Osteoblast (primary cell): ENCODE measurements at regions not wholly inside any gene's neighbourhood (a gene's known extent, or its start where the extent isn't known, plus 50 kb on each side); places are given as distances from the start of the nearest gene placed in this dataset.

Experiments used
- DNase-seq: peaks from one replicate; pipeline ENCODE4 v3.0.0; 2011; ENCODE audit warnings: low spot score, mixed read lengths; ENCODE audit not compliant: insufficient read length; ENCODE audit errors: missing footprints
- H2AFZ ChIP-seq: 2 replicates; pipeline ENCODE4 v1.6.0; 2011; ENCODE audit warnings: mild to moderate bottlenecking, low read length
- H3K27ac ChIP-seq: 2 replicates; pipeline ENCODE4 v1.5.1; 2011; ENCODE audit warnings: mild to moderate bottlenecking, low read depth, low read length, moderate library complexity
- H3K27me3 ChIP-seq: 2 replicates; pipeline ENCODE4 v1.6.0; 2012; ENCODE audit warnings: mild to moderate bottlenecking, control low read depth, inconsistent platforms, low read length, moderate library complexity; ENCODE audit not compliant: insufficient read depth
- H3K36me3 ChIP-seq: 2 replicates; pipeline ENCODE4 v1.5.1; 2011; ENCODE audit warnings: mild to moderate bottlenecking, low read length, control low read depth, moderate library complexity; ENCODE audit not compliant: insufficient read depth
- H3K4me1 ChIP-seq: 2 replicates; pipeline ENCODE4 v1.5.1; 2011; ENCODE audit warnings: mild to moderate bottlenecking, low read length, control low read depth, moderate library complexity; ENCODE audit not compliant: insufficient read depth
- H3K4me2 ChIP-seq: 2 replicates; pipeline ENCODE4 v1.6.0; 2011; ENCODE audit warnings: mild to moderate bottlenecking, low read length; ENCODE audit not compliant: insufficient read depth
- H3K4me3 ChIP-seq: fragments of 200-600 bp; sonication (generic); 3 replicates; pipeline ENCODE4 v1.5.1; 2012; ENCODE audit warnings: mild to moderate bottlenecking, low read length, inconsistent platforms; ENCODE audit not compliant: insufficient read depth
- H3K79me2 ChIP-seq: 2 replicates; pipeline ENCODE4 v1.6.0; 2012; ENCODE audit warnings: mild to moderate bottlenecking, low read length, control low read depth, inconsistent platforms; ENCODE audit not compliant: insufficient read depth
- H3K9me3 ChIP-seq: 2 replicates; pipeline ENCODE4 v1.5.1; 2011; ENCODE audit warnings: low read depth, low read length, control low read depth
- H4K20me1 ChIP-seq: 2 replicates; pipeline ENCODE4 v1.6.0; 2012; ENCODE audit warnings: mild to moderate bottlenecking, low read length, control low read depth; ENCODE audit not compliant: insufficient read depth
- TF ChIP-seq, protein P1 (sequence below): IDR thresholded peaks from 2 replicates; pipeline ENCODE4 v1.5.1; 2011; ENCODE audit warnings: mild to moderate bottlenecking, low read depth, low read length, moderate library complexity; ENCODE audit errors: extremely low read depth

DNA sequence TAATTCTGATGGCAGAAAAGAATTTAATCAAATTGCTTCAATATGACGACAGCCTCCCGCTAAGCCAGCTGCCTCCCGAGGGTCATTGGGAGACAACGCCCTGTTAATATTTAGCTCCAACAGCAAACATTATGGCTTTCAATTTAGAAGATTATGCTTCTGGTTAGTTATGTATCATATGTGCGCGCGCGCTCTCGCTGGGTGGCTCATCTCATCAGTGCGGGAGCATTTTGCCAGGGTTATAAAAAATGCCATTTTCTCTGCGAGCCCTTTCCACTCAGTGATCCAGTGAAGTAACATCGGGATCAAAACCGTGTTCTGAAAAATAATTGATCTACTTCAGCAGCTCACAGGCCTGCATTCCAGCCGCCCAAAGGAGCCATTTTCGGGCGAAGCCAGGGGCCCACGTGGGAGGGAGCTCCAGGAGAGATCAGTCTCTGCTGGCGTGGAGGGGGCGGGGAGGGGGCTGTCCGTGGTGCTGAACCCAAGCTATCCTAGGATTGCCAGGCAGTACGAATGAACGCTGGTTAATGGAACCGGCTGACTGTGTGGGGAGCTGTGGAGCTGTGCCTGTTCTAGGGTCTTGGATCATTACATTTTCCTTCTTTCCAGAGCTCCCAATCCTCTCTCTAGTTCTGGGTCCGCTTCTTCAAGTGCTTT is 219.1 kb upstream of the ZC3H12A start:
- Histone ChIP-seq H3K4me1 (no peaks in the 10 kb centered on the region), H3K4me2 (no peak overlapping the region), H3K4me3 (no peak overlapping the region), H2AFZ (no peak overlapping the region), H3K36me3 (no peaks in the 10 kb centered on the region), H4K20me1 (no peaks in the 10 kb centered on the region), H3K27me3 (no peaks in the 10 kb centered on the region), H3K27ac (no peak overlapping the region), H3K79me2 (no peaks in the 10 kb centered on the region), H3K9me3 (no peaks in the 10 kb centered on the region)
- TF ChIP-seq, protein P1, sequence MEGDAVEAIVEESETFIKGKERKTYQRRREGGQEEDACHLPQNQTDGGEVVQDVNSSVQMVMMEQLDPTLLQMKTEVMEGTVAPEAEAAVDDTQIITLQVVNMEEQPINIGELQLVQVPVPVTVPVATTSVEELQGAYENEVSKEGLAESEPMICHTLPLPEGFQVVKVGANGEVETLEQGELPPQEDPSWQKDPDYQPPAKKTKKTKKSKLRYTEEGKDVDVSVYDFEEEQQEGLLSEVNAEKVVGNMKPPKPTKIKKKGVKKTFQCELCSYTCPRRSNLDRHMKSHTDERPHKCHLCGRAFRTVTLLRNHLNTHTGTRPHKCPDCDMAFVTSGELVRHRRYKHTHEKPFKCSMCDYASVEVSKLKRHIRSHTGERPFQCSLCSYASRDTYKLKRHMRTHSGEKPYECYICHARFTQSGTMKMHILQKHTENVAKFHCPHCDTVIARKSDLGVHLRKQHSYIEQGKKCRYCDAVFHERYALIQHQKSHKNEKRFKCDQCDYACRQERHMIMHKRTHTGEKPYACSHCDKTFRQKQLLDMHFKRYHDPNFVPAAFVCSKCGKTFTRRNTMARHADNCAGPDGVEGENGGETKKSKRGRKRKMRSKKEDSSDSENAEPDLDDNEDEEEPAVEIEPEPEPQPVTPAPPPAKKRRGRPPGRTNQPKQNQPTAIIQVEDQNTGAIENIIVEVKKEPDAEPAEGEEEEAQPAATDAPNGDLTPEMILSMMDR, result no peak
- DNase-seq, result no peak

DNA sequence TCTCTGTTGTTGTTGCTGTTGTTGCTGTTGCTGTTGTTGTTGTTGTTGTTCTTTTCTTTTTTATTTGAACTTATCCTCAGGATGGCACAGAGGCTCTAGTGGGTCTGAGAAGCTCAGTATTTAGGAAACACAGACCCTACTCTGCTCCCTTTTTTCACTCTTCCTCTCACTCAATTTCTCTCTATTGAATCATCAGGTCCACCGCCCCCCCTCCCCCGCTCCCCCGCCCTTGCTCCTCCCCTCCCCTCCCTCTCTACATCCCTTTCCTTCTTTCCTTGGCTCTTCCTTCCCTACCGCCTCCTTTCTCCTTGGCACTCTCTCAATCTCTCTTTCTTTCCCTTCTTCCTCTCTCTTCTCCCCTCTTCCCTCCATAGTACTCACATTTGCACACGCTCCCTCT is 218.5 kb upstream of the ZC3H12A start:
- H2AFZ ChIP-seq, result no peak overlapping the region
- TF ChIP-seq, protein P1, result no peak
- no peak overlapping the region for H3K4me3 ChIP-seq
- DNase-seq, result no peak
- no peak overlapping the region for H3K4me2 ChIP-seq
- no peak overlapping the region for H3K27ac ChIP-seq
- H3K4me1 ChIP-seq, result no peaks in the 10 kb centered on the region
- H3K9me3 ChIP-seq, result no peaks in the 10 kb centered on the region
- H3K36me3 ChIP-seq, result no peaks in the 10 kb centered on the region
- H4K20me1 ChIP-seq, result no peaks in the 10 kb centered on the region
- H3K27me3 ChIP-seq, result no peaks in the 10 kb centered on the region
- no peaks in the 10 kb centered on the region for H3K79me2 ChIP-seq

DNA sequence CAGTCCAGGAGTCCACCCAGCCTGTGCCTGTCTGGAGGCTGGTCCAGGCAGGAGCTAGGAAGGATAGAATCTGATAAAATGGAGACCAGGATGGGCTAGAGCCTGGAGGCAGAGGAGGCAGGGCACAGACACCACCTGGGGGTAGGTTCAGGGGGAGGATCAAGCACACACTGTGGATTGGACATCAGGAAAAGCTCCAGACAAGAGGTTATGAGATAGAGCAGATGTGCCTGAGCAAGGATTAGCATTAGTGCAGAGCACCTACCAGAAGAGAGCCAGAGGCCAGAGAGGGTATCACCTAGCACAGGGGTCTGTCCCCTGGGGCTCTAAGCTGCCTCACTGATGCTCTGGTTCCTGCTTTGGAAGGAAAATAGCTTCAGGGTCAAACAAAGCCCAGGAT is 216.7 kb upstream of the ZC3H12A start:
- H2AFZ ChIP-seq, result no peak overlapping the region
- no peaks in the 10 kb centered on the region for H3K9me3 ChIP-seq
- H3K27ac ChIP-seq, result no peak overlapping the region
- no peaks in the 10 kb centered on the region for H3K79me2 ChIP-seq
- H3K36me3 ChIP-seq, result no peaks in the 10 kb centered on the region
- TF ChIP-seq, protein P1, result no peak
- no peak overlapping the region for H3K4me3 ChIP-seq
- no peaks in the 10 kb centered on the region for H3K27me3 ChIP-seq
- no peak for DNase-seq
- no peaks in the 10 kb centered on the region for H4K20me1 ChIP-seq
- no peak overlapping the region for H3K4me2 ChIP-seq
- no peaks in the 10 kb centered on the region for H3K4me1 ChIP-seq

DNA sequence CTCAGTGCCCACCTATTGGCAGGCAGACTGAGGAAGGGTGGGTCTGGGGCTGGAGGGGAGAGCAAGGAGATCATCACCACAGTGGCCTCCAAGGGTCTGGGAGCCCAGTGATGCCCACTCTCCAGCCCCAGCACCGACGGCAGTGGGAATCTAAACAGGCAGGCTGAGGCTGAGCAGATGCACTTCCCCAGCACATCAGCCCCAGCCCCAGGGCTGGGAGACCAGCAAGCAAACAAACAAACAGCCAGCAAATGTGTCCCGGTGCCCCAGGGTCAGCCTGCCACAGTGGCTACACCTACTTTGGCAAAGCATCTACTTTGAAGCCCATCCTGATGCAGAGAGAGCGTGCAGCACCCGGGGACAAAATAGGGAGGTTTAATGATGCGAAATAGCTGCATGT is 216.3 kb upstream of the ZC3H12A start:
- Histone ChIP-seq H3K4me1 (no peaks in the 10 kb centered on the region), H3K4me2 (no peak overlapping the region)

More for the DNA sequence above, 216.3 kb upstream of the ZC3H12A start:
- no peak for DNase-seq
- Histone ChIP-seq H3K36me3 (no peaks in the 10 kb centered on the region), H3K4me3 (no peak overlapping the region), H4K20me1 (no peaks in the 10 kb centered on the region), H3K27me3 (no peaks in the 10 kb centered on the region), H3K27ac (no peak overlapping the region), H3K9me3 (no peaks in the 10 kb centered on the region), H2AFZ (no peak overlapping the region), H3K79me2 (no peaks in the 10 kb centered on the region)
- TF ChIP-seq, protein P1, result no peak
